ENCODE measurements at regions not wholly inside any gene's neighbourhood (a gene's known extent, or its start where the extent isn't known, plus 50 kb on each side); places are given as distances from the start of the nearest gene placed in this dataset.

DNA sequence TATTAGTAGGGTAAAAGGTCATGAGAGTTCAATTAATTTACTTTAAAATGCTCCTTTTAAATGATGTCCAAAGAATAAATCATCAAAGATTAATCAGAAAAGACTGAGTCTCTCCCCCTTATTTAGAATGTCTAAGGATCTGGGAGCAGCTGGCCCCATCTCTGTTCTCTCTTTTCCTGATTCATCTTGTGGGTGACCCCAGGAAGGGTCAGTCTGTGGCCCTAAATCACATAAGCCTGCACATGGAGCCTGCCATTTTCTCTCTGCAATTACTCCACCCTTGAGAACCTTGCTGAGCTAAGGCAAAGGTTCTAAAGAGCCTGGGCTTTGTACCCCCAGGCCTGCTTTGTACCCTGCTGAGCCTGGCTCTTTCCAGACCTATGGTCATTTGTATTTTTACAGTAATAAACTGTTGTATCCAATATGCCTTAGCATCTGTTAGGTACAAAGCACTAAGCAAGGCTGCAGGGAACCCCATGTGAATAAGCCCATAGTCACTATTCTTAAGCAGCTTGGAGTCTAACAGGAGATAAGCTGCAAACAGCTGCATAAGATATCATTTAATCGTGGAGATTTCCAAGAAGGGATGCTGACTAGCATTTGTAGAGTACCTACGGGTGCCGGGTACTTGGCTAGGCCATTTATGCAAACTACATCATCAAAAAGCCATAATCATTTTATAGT, 431.0 kb upstream of the MARCKS start:
- Histone ChIP-seq H3K36me3 (no peaks in the 10 kb centered on the region), H3K4me3 (no peak overlapping the region), H3K4me1 (no peaks in the 10 kb centered on the region), H3K27ac (no peak overlapping the region), H3K9me3 (no peaks in the 10 kb centered on the region), H3K27me3 (no peaks in the 10 kb centered on the region)
- TF ChIP-seq POLR2A (IDR thresholded peaks at IDR 0.05) = no peak
- TF ChIP-seq, protein P1, sequence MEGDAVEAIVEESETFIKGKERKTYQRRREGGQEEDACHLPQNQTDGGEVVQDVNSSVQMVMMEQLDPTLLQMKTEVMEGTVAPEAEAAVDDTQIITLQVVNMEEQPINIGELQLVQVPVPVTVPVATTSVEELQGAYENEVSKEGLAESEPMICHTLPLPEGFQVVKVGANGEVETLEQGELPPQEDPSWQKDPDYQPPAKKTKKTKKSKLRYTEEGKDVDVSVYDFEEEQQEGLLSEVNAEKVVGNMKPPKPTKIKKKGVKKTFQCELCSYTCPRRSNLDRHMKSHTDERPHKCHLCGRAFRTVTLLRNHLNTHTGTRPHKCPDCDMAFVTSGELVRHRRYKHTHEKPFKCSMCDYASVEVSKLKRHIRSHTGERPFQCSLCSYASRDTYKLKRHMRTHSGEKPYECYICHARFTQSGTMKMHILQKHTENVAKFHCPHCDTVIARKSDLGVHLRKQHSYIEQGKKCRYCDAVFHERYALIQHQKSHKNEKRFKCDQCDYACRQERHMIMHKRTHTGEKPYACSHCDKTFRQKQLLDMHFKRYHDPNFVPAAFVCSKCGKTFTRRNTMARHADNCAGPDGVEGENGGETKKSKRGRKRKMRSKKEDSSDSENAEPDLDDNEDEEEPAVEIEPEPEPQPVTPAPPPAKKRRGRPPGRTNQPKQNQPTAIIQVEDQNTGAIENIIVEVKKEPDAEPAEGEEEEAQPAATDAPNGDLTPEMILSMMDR (IDR thresholded peaks at IDR 0.05) = no peak
- no peak for DNase-seq

DNA sequence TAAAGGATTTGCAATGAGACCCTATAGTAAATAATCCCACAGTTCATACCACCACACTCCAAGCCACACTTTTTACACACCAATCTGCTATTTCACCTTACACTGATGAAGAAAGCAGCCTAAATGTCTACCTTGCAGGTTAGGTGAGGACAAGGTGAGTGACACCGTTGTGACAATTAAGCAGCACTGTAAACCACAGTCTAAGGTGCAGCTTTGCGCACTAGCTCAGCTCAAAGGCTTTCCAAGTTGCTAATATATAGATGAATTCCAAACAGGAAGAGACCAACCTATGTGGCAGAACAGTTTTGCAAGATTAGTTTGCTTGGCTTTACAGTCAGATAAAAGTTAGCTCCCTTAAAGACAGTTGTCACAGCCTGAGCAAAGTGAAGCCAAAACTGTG, 429.5 kb upstream of the MARCKS start:
- Histone ChIP-seq H3K4me1 (no peaks in the 10 kb centered on the region), H3K27me3 (no peaks in the 10 kb centered on the region), H3K4me3 (no peak overlapping the region), H3K9me3 (no peaks in the 10 kb centered on the region), H3K27ac (no peak overlapping the region), H3K36me3 (no peaks in the 10 kb centered on the region)
- TF ChIP-seq, protein P1 (IDR thresholded peaks at IDR 0.05) = no peak
- no peak for TF ChIP-seq POLR2A (IDR thresholded peaks at IDR 0.05)
- peak in 1 of 3 donors; percentile 48 for DNase-seq

DNA sequence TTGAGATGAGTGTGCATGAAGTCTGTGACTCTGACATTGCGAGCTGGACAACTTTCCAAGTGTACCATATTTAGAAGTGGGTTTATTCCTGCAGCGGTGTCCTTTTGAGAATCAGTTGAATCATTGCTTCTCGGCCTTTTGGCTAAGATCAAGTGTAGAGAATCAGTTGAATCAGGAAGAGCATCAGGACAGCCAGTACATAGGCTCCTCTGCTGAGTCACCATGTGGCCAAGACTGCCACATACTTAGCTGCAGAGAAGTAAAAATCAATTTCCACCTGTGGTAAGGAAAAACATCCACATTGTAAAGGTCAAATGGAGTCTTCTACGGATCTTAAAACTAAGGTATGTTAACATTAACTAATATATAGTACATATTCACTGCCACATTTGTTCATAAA, 428.4 kb upstream of the MARCKS start:
- Histone ChIP-seq H3K4me1 (no peaks in the 10 kb centered on the region), H3K27me3 (no peaks in the 10 kb centered on the region), H3K36me3 (no peaks in the 10 kb centered on the region), H3K9me3 (no peaks in the 10 kb centered on the region), H3K4me3 (no peak overlapping the region), H3K27ac (no peak overlapping the region)
- no peak for DNase-seq
- TF ChIP-seq, protein P1 (IDR thresholded peaks at IDR 0.05) = no peak
- TF ChIP-seq POLR2A (IDR thresholded peaks at IDR 0.05) = no peak

DNA sequence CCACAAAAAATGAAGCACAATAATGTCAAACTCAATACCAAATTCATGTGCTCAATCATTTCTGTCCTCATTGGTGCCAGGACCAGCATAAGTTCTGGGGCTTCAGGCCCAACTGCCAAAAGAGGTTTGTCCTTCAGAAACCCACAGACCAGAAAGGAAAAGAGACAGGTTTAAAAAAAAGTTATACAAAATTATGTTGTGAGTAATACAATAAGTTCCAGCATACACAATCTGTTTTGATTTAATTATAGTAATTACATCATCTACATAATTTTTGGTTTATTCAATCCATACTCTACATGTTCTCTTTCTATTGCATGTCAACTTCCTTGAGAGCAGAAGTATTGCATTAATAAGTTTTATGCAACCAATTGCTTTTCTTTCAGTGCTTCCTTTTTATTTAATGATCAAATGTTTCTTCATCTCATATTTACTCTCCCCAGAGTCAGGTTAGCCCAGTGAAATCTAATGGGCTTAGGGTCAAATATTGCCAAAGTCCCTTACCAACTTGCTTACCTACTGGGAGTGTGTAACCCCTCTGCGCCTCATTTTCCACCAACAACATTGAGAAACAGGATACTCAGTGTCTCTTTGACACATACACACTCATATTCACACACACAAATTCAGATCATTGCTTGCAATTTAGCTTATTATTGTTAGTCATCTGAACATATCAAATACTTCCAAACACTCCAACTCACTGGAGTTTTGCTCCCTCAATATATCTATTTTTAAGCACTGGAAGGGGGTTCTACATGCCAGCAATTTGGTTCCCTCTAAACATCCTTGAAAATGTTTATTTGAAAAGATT, 424.4 kb upstream of the MARCKS start:
- no peak overlapping the region for H3K4me3 ChIP-seq
- H3K36me3 ChIP-seq = no peaks in the 10 kb centered on the region
- H3K9me3 ChIP-seq = no peaks in the 10 kb centered on the region
- TF ChIP-seq POLR2A (IDR thresholded peaks at IDR 0.05) = no peak
- TF ChIP-seq, protein P1 (IDR thresholded peaks at IDR 0.05) = no peak
- H3K4me1 ChIP-seq = no peaks in the 10 kb centered on the region
- DNase-seq = no peak
- no peaks in the 10 kb centered on the region for H3K27me3 ChIP-seq
- no peak overlapping the region for H3K27ac ChIP-seq

DNA sequence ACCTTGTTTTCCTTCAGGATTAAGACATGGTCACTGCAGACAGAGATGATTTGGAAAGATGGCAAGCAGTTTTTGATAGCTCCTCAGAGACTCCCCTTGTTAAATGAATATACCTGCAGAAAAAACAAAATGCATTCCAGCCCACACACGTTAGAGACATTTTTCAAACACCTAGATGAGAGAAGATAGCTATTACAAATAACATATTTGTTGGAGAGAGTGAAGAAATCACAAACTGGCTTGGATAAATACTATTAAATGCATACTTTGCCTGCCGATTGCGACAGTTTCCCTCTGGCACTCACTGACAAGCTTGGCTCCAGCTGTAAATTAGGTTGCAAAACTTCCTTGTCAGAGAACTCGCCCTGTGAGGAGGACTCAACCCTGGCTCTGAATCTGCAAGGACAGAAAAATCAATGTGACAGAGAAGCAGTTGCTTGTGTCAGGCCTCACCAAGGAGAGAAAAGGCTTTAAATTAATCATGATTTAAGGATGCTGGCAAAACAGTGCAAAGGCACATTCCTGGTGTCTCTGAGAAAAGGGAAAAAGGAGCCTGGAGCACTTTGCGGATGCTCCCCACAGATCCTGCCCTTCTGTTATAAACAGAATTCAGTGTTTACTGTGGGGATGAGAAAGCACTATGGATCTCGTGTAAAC, 423.7 kb upstream of the MARCKS start:
- TF ChIP-seq POLR2A (IDR thresholded peaks at IDR 0.05) = no peak
- TF ChIP-seq, protein P1 (IDR thresholded peaks at IDR 0.05) = no peak
- no peak overlapping the region for H3K4me3 ChIP-seq
- peak in 2 of 3 donors; percentile 18 to 68 for DNase-seq
- no peaks in the 10 kb centered on the region for H3K4me1 ChIP-seq
- no peaks in the 10 kb centered on the region for H3K27me3 ChIP-seq
- no peaks in the 10 kb centered on the region for H3K36me3 ChIP-seq
- H3K27ac ChIP-seq = no peak overlapping the region
- no peaks in the 10 kb centered on the region for H3K9me3 ChIP-seq
